HCT116 (cell line): ENCODE measurements at regions not wholly inside any gene's neighbourhood (a gene's known extent, or its start where the extent isn't known, plus 50 kb on each side); places are given as distances from the start of the nearest gene placed in this dataset.

Experiments
- CEBPB ChIP-seq: IDR thresholded peaks from 2 replicates; pipeline ENCODE4 v1.6.1; 2012; ENCODE audit warnings: low read depth
- EZH2 ChIP-seq: fragments of 200-600 bp; sonication (generic); IDR thresholded peaks from 2 replicates; pipeline ENCODE4 v1.6.1; 2017; ENCODE audit warnings: antibody characterized with exemption, mixed run types
- POLR2AphosphoS5 ChIP-seq: IDR thresholded peaks from 2 replicates; pipeline ENCODE4 v1.6.1; 2011; ENCODE audit warnings: mild to moderate bottlenecking, low read depth, low read length, moderate library complexity
- TF ChIP-seq, protein P1 (sequence below), 3 experiments: fragments of 200-600 bp in 1 of 3; sonication (generic) in 1 of 3; IDR thresholded peaks in 2 of 3; conservative IDR thresholded peaks in 1 of 3; 2 replicates each; pipeline ENCODE4 v1.5.1; 2012 to 2017; ENCODE audit warnings: low read depth in 2 of 3, low read length in 2 of 3, antibody characterized with exemption in 1 of 3, borderline replicate concordance in 1 of 3, control low read depth in 1 of 3, mild to moderate bottlenecking in 1 of 3, mixed read lengths in 1 of 3, mixed run types in 1 of 3, moderate library complexity in 1 of 3; ENCODE audit not compliant: insufficient read depth in 1 of 3
- TF ChIP-seq, protein P2 (sequence below): IDR thresholded peaks from 2 replicates; pipeline ENCODE4 v1.6.1; 2012

DNA sequence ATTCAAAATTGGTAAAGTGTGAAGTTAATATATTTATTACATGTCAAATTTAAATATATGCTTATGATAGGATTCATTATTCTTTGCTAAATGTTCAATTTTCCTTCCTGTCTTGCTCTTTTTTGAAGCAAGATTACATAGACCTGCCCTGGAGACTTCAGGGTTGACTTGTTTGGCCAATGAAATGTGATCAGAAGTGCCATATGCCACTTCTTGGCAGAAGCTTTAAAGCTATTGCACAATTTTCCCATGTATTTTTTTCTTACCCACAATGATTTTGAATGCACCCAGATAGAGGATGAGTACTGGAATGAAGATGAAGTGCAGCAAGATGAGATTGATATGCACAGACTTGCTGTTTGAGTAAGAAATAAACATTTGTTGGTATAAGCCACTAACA lies 406.3 kb upstream of the BCHE start:
- TF ChIP-seq CEBPB, result no peak
- TF ChIP-seq, protein P1, sequence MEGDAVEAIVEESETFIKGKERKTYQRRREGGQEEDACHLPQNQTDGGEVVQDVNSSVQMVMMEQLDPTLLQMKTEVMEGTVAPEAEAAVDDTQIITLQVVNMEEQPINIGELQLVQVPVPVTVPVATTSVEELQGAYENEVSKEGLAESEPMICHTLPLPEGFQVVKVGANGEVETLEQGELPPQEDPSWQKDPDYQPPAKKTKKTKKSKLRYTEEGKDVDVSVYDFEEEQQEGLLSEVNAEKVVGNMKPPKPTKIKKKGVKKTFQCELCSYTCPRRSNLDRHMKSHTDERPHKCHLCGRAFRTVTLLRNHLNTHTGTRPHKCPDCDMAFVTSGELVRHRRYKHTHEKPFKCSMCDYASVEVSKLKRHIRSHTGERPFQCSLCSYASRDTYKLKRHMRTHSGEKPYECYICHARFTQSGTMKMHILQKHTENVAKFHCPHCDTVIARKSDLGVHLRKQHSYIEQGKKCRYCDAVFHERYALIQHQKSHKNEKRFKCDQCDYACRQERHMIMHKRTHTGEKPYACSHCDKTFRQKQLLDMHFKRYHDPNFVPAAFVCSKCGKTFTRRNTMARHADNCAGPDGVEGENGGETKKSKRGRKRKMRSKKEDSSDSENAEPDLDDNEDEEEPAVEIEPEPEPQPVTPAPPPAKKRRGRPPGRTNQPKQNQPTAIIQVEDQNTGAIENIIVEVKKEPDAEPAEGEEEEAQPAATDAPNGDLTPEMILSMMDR (IDR thresholded peaks at IDR 0.05 in 2 of 3, conservative IDR thresholded peaks at IDR 0.05 in 1 of 3; ENCODE audit: borderline replicate concordance in 1 of 3, insufficient read depth in 1 of 3, low read depth in 2 of 3, low read length in 2 of 3), result no peak
- TF ChIP-seq, protein P2, sequence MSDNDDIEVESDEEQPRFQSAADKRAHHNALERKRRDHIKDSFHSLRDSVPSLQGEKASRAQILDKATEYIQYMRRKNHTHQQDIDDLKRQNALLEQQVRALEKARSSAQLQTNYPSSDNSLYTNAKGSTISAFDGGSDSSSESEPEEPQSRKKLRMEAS, result no peak
- TF ChIP-seq POLR2AphosphoS5, result no peak
- no peak for TF ChIP-seq EZH2
